GM21723 (cell line): ENCODE measurements at regions not wholly inside any gene's neighbourhood (a gene's known extent, or its start where the extent isn't known, plus 50 kb on each side); places are given as distances from the start of the nearest gene placed in this dataset.
"Not testable (repeated sequence)": the region's sequence is repeated elsewhere in the genome, so short reads cannot be mapped to it uniquely, and the experiment has no call there.

Experiments used
- ATAC-seq: cut with Tn5 transposase; IDR thresholded peaks from one replicate; pipeline ENCODE4 v1.9.1; 2021; ENCODE audit warnings: mild to moderate bottlenecking, moderate library complexity; ENCODE audit not compliant: unreplicated experiment

- not testable (repeated sequence) for ATAC-seq
Observed at GRCh38 chr4:4107411-4108107, 119.2 kb downstream of the OTOP1 start.

DNA sequence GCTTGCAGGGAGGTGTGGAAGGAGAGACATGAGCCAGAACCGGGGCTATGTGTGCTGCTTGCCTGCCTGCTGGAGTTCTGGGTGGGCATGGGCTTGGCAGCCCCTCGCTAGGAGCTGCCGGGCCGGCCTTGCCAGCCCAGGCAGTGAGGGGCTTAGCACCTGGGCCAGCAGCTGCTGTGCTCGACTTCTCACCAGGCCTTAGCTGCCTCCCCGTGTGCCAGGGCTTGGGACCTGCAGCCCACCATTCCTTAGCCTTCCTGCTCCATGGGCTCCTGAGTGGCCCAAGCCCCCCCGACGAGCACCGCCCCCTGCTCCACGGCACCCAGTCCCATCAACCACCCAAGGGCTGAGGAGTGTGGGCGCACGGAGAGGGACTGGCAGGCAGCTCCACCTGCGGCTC lies 111.3 kb downstream of the OTOP1 start:
- ATAC-seq, result not testable (repeated sequence)

DNA sequence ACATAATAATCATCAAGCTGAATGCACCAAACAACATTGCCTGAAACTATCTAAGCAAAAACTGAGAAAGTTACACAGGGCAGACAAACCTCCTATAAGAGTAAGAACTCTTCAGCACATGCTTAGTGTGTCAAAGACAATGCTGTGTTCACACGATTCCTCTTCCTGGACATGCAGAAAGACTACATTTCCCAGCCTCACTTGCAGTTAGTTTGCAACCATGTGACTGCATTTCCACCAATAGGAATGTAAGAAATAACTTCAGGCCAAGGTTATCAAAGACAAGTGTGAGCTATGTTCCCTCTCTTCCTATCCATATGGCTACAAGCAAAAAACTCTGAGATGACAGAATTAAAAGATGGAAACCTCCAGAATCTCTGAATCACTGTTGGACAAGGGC lies 109.8 kb downstream of the OTOP1 start:
- not testable (repeated sequence) for ATAC-seq

- ATAC-seq, result not testable (repeated sequence)
Observed at GRCh38 chr4:4134368-4134767, 92.4 kb downstream of the OTOP1 start.

- not testable (repeated sequence) for ATAC-seq
Observed at GRCh38 chr4:4136621-4137020, 90.1 kb downstream of the OTOP1 start.
